Common myeloid progenitor, CD34-positive (primary cell): ENCODE measurements at regions not wholly inside any gene's neighbourhood (a gene's known extent, or its start where the extent isn't known, plus 50 kb on each side); places are given as distances from the start of the nearest gene placed in this dataset.

Experiments used
- CTCF ChIA-PET: fragments of 350-600 bp; sonication (Branson Sonifier 250); formaldehyde crosslinking; loops from one replicate; lab custom pipeline; 2021; ENCODE audit warnings: antibody characterized with exemption; lab: Charles Lee
- POLR2A ChIA-PET: fragments of 350-600 bp; sonication (Branson Sonifier 250); formaldehyde crosslinking; loops from one replicate; lab custom pipeline; 2021; ENCODE audit warnings: antibody characterized with exemption; lab: Charles Lee
- DNase-seq, 3 donors: peaks; one replicate each; pipeline versions ENCODE4 v3.0.0 to v3.0.0-alpha.2; 2013
- H3K27ac ChIP-seq, 2 experiments: 1 replicate in 1 of 2; 2 replicates in 1 of 2; pipeline ENCODE4 v1.7.0; 2013; ENCODE audit warnings: inconsistent platforms in 2 of 2, low read length in 2 of 2, mild to moderate bottlenecking in 2 of 2, low read depth in 1 of 2, moderate library complexity in 1 of 2; ENCODE audit not compliant: severe bottlenecking in 2 of 2, insufficient read depth in 1 of 2, poor library complexity in 1 of 2
- H3K27me3 ChIP-seq, 5 experiments: replicated peaks in 2 of 5; 1 replicate in 3 of 5; 2 replicates in 2 of 5; pipeline versions ENCODE4 v1.6.1 to v1.7.0; 2013; ENCODE audit warnings: low read length in 4 of 5, mild to moderate bottlenecking in 2 of 5, moderate library complexity in 2 of 5, inconsistent platforms in 1 of 5; ENCODE audit not compliant: insufficient read depth in 5 of 5, control insufficient read depth in 4 of 5
- H3K36me3 ChIP-seq, 4 experiments: 1 replicate in 2 of 4; 2 replicates in 2 of 4; pipeline versions ENCODE4 v1.6.1 to v1.7.0; 2013; ENCODE audit warnings: low read length in 3 of 4, control low read depth in 1 of 4, mild to moderate bottlenecking in 1 of 4; ENCODE audit not compliant: control insufficient read depth in 4 of 4, insufficient read depth in 4 of 4
- H3K4me1 ChIP-seq, 4 experiments: 1 replicate in 3 of 4; 2 replicates in 1 of 4; pipeline versions ENCODE4 v1.6.1 to v1.7.1; 2013; ENCODE audit warnings: low read length in 3 of 4, mild to moderate bottlenecking in 3 of 4, control low read depth in 1 of 4, inconsistent platforms in 1 of 4, moderate library complexity in 1 of 4; ENCODE audit not compliant: control insufficient read depth in 4 of 4, insufficient read depth in 4 of 4; ENCODE audit errors: control extremely low read depth in 1 of 4
- H3K4me3 ChIP-seq, 7 experiments: 1 replicate in 4 of 7; 2 replicates in 3 of 7; pipeline versions ENCODE4 v1.5.1 to v1.7.0; 2013; ENCODE audit warnings: mild to moderate bottlenecking in 7 of 7, low read length in 6 of 7, moderate library complexity in 6 of 7, inconsistent platforms in 2 of 7, low read depth in 2 of 7, control low read depth in 1 of 7; ENCODE audit not compliant: insufficient read depth in 4 of 7, control insufficient read depth in 1 of 7; ENCODE audit errors: extremely low read depth in 1 of 7
- H3K9me3 ChIP-seq, 5 experiments: 1 replicate in 4 of 5; 2 replicates in 1 of 5; pipeline versions ENCODE4 v1.6.1 to v1.7.1; 2013; ENCODE audit warnings: low read length in 4 of 5, mild to moderate bottlenecking in 2 of 5, inconsistent platforms in 1 of 5, low read depth in 1 of 5, moderate library complexity in 1 of 5; ENCODE audit not compliant: control insufficient read depth in 4 of 5, insufficient read depth in 2 of 5; ENCODE audit errors: control extremely low read depth in 1 of 5
- WGBS: methylation state at CpG from one replicate; pipeline ENCODE4 v1.1.5; 2013; ENCODE audit not compliant: insufficient coverage; 5-methylcytosine and 5-hydroxymethylcytosine counted together

GRCh38 chr7:93751421-93751820 lies 139.1 kb downstream of the TFPI2 start:
- CTCF ChIA-PET, result interaction anchor here (1.2 kb wide), 1 partner anchor 12 kb away, joined by 3 read pairs; no protein-coding TSS in a partner anchor
- no peak for DNase-seq
- WGBS, result 100% methylated on average over 1 of the region's 1 CpG
- Histone ChIP-seq H3K9me3 (no peaks in the 10 kb centered on the region), H3K27me3 (no peaks in the 10 kb centered on the region), H3K36me3 (no peaks in the 10 kb centered on the region), H3K27ac (no peak overlapping the region), H3K4me3 (no peak overlapping the region), H3K4me1 (no peaks in the 10 kb centered on the region)
- POLR2A ChIA-PET, result no interaction called here

- H3K4me1 ChIP-seq, result no peaks in the 10 kb centered on the region
- no peak overlapping the region for H3K4me3 ChIP-seq
- POLR2A ChIA-PET, result no interaction called here
- no peaks in the 10 kb centered on the region for H3K36me3 ChIP-seq
- no peaks in the 10 kb centered on the region for H3K9me3 ChIP-seq
- CTCF ChIA-PET, result interaction anchor here (1.2 kb wide), 1 partner anchor 12 kb away, joined by 3 read pairs; no protein-coding TSS in a partner anchor
- DNase-seq, result no peak
- no CpG with 5 or more reads among the region's 1 CpG for WGBS
- H3K27ac ChIP-seq, result no peak overlapping the region
- H3K27me3 ChIP-seq, result no peaks in the 10 kb centered on the region
These were observed 139.6 kb downstream of the TFPI2 start for GRCh38 chr7:93750986-93751385.

GRCh38 chr7:93747019-93747418 lies 143.5 kb downstream of the TFPI2 start:
- no peaks in the 10 kb centered on the region for H3K27me3 ChIP-seq
- ChIA-PET POLR2A (no interaction called here), CTCF (no interaction called here)
- no peaks in the 10 kb centered on the region for H3K36me3 ChIP-seq
- peaks cover 0 to 2% (median 0%) of the 10 kb centered on the region in 4 experiments for H3K4me1 ChIP-seq
- no peaks in the 10 kb centered on the region for H3K9me3 ChIP-seq
- no peak overlapping the region for H3K4me3 ChIP-seq
- no peak overlapping the region for H3K27ac ChIP-seq
- WGBS, result 100% methylated on average over 3 of the region's 3 CpGs
- DNase-seq, result no peak

DNA sequence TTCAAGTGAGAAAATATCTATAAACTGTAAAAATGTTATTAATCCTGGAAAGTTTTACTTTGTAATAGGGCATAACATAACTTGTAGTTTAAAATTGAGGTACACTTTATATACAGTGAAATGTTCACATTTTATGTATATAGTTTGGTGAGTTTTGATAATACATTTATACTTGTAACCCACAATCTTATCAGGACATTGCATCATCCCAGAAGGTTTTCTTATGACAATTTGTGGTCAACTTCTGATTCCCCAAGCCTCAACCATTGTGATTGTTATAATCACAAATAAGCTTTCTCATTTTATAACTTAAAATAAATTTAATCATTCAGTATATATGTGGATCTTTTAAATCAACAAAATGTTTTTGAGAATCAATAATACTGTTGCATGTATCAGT lies 151.1 kb downstream of the TFPI2 start:
- CTCF ChIA-PET, result no interaction called here
- Histone ChIP-seq H3K4me3 (no peak overlapping the region), H3K27ac (no peak overlapping the region), H3K4me1 (peaks cover 0 to 4% (median 0%) of the 10 kb centered on the region in 4 experiments), H3K27me3 (no peaks in the 10 kb centered on the region), H3K36me3 (no peaks in the 10 kb centered on the region), H3K9me3 (no peaks in the 10 kb centered on the region)
- peak in 2 of 3 donors; percentile 38 to 57 for DNase-seq
- POLR2A ChIA-PET, result no interaction called here

DNA sequence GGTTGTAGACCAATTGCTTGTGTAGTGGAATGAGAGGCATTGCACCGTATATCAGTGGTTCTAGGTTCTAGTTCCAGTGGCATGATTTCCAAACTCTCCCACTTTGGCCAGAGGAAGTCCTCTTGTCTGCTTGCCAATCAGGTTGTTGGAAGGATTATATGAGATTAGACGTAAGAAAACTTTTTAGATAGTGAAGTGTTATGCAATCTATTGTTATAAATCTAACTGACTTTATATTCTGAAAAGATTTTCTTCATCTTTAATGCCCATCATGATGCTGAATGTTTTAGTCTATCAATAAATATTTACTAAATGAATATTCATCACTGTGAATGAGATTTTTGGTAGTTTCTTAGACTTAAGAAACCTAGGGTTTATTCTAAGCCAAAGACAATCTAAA lies 152.6 kb downstream of the TFPI2 start:
- H3K4me3 ChIP-seq, result no peak overlapping the region
- WGBS, result 100% methylated on average over 1 of the region's 2 CpGs
- H3K36me3 ChIP-seq, result no peaks in the 10 kb centered on the region
- H3K27ac ChIP-seq, result no peak overlapping the region
- no peaks in the 10 kb centered on the region for H3K9me3 ChIP-seq
- no peak for DNase-seq
- ChIA-PET POLR2A (no interaction called here), CTCF (interaction anchor here (0.7 kb wide), 1 partner anchor 10 kb away, joined by 3 read pairs; no protein-coding TSS in a partner anchor)
- H3K27me3 ChIP-seq, result no peaks in the 10 kb centered on the region
- peaks cover 0 to 4% (median 0%) of the 10 kb centered on the region in 4 experiments for H3K4me1 ChIP-seq

- CTCF ChIA-PET, result interaction anchor here (0.7 to 1.7 kb wide), 2 partner anchors 9 to 491 kb away, joined by 3 read pairs; no protein-coding TSS in a partner anchor
- Histone ChIP-seq H3K27ac (no peak overlapping the region), H3K36me3 (no peaks in the 10 kb centered on the region)
These were observed 153.7 kb downstream of the TFPI2 start for GRCh38 chr7:93736668-93737369.

DNA sequence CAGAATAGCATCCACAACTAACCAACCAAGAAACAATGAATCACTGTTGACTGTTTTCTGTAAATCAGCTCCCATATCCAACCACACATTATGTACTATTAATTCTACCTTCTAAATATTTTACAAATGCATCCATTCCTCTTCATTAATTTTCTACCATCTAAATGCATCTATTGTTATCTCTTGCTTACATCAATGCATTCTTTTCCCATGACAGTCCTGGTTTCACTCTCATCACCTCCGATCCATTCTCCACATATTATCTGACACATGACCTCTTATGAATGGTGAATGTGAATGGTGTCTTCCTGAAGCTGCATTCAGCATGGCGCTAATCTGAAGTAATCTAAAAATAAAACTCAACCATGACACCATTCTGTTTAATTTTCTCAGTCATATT lies 153.8 kb upstream of the CALCR start:
- ChIA-PET CTCF (interaction anchor here (1.0 kb wide), 1 partner anchor 9 kb away, joined by 3 read pairs; no protein-coding TSS in a partner anchor), POLR2A (no interaction called here)
- Histone ChIP-seq H3K36me3 (no peaks in the 10 kb centered on the region), H3K27ac (no peak overlapping the region), H3K9me3 (no peaks in the 10 kb centered on the region), H3K4me3 (no peak overlapping the region), H3K4me1 (no peaks in the 10 kb centered on the region), H3K27me3 (peaks cover 0 to 5% (median 0%) of the 10 kb centered on the region in 5 experiments)
- no peak for DNase-seq
- WGBS, result no CpG with 5 or more reads among the region's 2 CpGs

More at GRCh38 chr7:93736668-93737369, 153.7 kb downstream of the TFPI2 start:
- Histone ChIP-seq H3K4me3 (no peak overlapping the region), H3K4me1 (peaks cover 0 to 2% (median 0%) of the 10 kb centered on the region in 4 experiments), H3K9me3 (no peaks in the 10 kb centered on the region), H3K27me3 (no peaks in the 10 kb centered on the region)
- POLR2A ChIA-PET, result no interaction called here
- no peak for DNase-seq
- 100% methylated on average over 1 of the region's 2 CpGs for WGBS
